ENCODE measurements at regions not wholly inside any gene's neighbourhood (a gene's known extent, or its start where the extent isn't known, plus 50 kb on each side); places are given as distances from the start of the nearest gene placed in this dataset.
A peak's percentile ranks its signal among the peaks of the same experiment; 100 is the strongest.

DNA sequence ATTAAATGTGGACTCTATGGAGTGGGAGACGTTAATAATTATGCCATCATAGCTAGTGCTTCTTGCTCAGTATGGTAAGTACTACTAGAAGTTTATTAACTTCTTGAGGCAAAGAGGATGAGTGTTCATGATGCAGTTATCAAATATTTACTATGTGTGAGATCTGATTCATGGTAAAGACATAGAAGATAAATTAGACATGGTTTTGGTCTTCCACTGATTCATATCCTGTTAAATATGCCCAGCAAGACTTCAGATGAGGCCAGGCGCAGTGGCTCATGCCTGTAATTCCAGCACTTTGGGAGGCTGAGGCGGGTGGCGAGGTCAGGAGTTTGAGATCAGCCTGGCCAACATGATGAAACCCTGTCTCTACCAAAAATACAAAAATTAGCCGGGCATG, 547.1 kb upstream of the ANKRD30A start:
- no peak overlapping the region for H3K27ac ChIP-seq (ENCODE audit: insufficient read depth, low read depth, low read length)
- H3K4me3 ChIP-seq (replicated peaks in 1 of 3; ENCODE audit: insufficient read depth in 1 of 3, low read depth in 1 of 3, low read length in 3 of 3), result no peak overlapping the region
- FAIRE-seq (no peak), DNase-seq (ENCODE audit: low read depth, low spot score) (no peak)
- no peaks in the 10 kb centered on the region for H3K9me3 ChIP-seq (replicated peaks; ENCODE audit: control insufficient read depth, insufficient read depth, low read length)
- H3K9ac ChIP-seq (replicated peaks; ENCODE audit: extremely low read depth, insufficient read depth, low read length), result no peak overlapping the region
- intact Hi-C loops (cut with micrococcal nuclease) (no loop called here), dilution Hi-C loops (cut with MboI; ENCODE audit: extremely low pct_ligation_motif_present, low sequenced_read_pairs) (no loop called here)
- no peaks in the 10 kb centered on the region for H4K20me1 ChIP-seq (replicated peaks; ENCODE audit: control insufficient read depth, extremely low read depth, insufficient read depth, low read length)
- H3K27me3 ChIP-seq (ENCODE audit: control insufficient read depth in 2 of 2, insufficient read depth in 2 of 2, low read length in 2 of 2), result peaks cover 2 to 12% of the 10 kb centered on the region in 2 experiments
- POLR2A ChIA-PET, result no interaction called here
- H3K79me2 ChIP-seq (ENCODE audit: control insufficient read depth, insufficient read depth, low read length), result no peaks in the 10 kb centered on the region
- no peak for TF ChIP-seq FOS (IDR thresholded peaks at IDR 0.05; ENCODE audit: borderline replicate concordance, insufficient read depth, low read length)
- TF ChIP-seq POLR2AphosphoS5 (IDR thresholded peaks at IDR 0.05; ENCODE audit: insufficient read depth, low read depth, low read length), result no peak
- peak; percentile 7 for TF ChIP-seq GATA2 (IDR thresholded peaks at IDR 0.05; ENCODE audit: insufficient read depth, insufficient read length, low read depth, low read length)
- TF ChIP-seq, protein P1, sequence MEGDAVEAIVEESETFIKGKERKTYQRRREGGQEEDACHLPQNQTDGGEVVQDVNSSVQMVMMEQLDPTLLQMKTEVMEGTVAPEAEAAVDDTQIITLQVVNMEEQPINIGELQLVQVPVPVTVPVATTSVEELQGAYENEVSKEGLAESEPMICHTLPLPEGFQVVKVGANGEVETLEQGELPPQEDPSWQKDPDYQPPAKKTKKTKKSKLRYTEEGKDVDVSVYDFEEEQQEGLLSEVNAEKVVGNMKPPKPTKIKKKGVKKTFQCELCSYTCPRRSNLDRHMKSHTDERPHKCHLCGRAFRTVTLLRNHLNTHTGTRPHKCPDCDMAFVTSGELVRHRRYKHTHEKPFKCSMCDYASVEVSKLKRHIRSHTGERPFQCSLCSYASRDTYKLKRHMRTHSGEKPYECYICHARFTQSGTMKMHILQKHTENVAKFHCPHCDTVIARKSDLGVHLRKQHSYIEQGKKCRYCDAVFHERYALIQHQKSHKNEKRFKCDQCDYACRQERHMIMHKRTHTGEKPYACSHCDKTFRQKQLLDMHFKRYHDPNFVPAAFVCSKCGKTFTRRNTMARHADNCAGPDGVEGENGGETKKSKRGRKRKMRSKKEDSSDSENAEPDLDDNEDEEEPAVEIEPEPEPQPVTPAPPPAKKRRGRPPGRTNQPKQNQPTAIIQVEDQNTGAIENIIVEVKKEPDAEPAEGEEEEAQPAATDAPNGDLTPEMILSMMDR (IDR thresholded peaks at IDR 0.05; ENCODE audit: extremely low read depth in 1 of 2, insufficient read depth in 1 of 2, low read depth in 1 of 2, low read length in 2 of 2), result no peak
- no peaks in the 10 kb centered on the region for H3K9me1 ChIP-seq (replicated peaks; ENCODE audit: control insufficient read depth, extremely low read depth, insufficient read depth, low read length)
- no peak overlapping the region for H2AFZ ChIP-seq (ENCODE audit: low read depth, low read length)
- CTCF ChIA-PET, result no interaction called here
- H3K36me3 ChIP-seq (ENCODE audit: control insufficient read depth in 2 of 2, extremely low read depth in 1 of 2, insufficient read depth in 2 of 2, low read length in 2 of 2), result no peaks in the 10 kb centered on the region
- H3K4me1 ChIP-seq (ENCODE audit: control insufficient read depth, extremely low read depth, insufficient read depth, low read length), result peaks cover 2% of the 10 kb centered on the region
- no TSS peak for BruUV-seq (replicated peaks)
- no peak overlapping the region for H3K4me2 ChIP-seq (ENCODE audit: insufficient read depth, low read length)

DNA sequence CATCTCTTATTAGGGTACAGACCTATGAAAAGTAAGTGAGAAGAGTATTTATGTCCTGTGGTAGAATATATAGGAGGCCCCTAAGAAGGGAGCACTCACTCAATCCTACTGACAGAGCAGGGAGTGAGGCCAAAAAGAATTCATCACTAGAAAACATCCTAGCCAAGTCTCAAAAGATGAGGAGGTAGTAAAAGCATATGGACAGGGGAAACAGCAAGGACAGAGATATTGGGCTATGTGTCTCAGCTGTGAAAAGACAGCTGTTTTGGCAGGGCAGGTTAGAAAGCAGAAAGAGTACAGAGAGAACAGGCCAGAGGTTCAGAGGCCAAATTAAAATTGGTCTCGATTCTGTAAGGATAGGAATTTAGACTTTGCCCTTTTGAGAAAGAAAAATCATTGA, 548.3 kb upstream of the ANKRD30A start:
- FAIRE-seq, result no peak
- Histone ChIP-seq H3K4me2 (ENCODE audit: insufficient read depth, low read length) (no peak overlapping the region), H3K9me1 (replicated peaks; ENCODE audit: control insufficient read depth, extremely low read depth, insufficient read depth, low read length) (no peaks in the 10 kb centered on the region), H3K27me3 (ENCODE audit: control insufficient read depth in 2 of 2, insufficient read depth in 2 of 2, low read length in 2 of 2) (peaks cover 2 to 12% of the 10 kb centered on the region in 2 experiments), H3K4me1 (ENCODE audit: control insufficient read depth, extremely low read depth, insufficient read depth, low read length) (peaks cover 10% of the 10 kb centered on the region), H3K36me3 (ENCODE audit: control insufficient read depth in 2 of 2, extremely low read depth in 1 of 2, insufficient read depth in 2 of 2, low read length in 2 of 2) (no peaks in the 10 kb centered on the region), H2AFZ (ENCODE audit: low read depth, low read length) (no peak overlapping the region), H3K9me3 (replicated peaks; ENCODE audit: control insufficient read depth, insufficient read depth, low read length) (no peaks in the 10 kb centered on the region), H3K9ac (replicated peaks; ENCODE audit: extremely low read depth, insufficient read depth, low read length) (no peak overlapping the region), H3K27ac (ENCODE audit: insufficient read depth, low read depth, low read length) (no peak overlapping the region), H3K79me2 (ENCODE audit: control insufficient read depth, insufficient read depth, low read length) (no peaks in the 10 kb centered on the region), H4K20me1 (replicated peaks; ENCODE audit: control insufficient read depth, extremely low read depth, insufficient read depth, low read length) (no peaks in the 10 kb centered on the region), H3K4me3 (replicated peaks in 1 of 3; ENCODE audit: insufficient read depth in 1 of 3, low read depth in 1 of 3, low read length in 3 of 3) (no peak overlapping the region)
- ChIA-PET POLR2A (no interaction called here), CTCF (no interaction called here)
- BruUV-seq (replicated peaks), result no TSS peak
- intact Hi-C loops (cut with micrococcal nuclease), result no loop called here
- no peak for DNase-seq (ENCODE audit: low read depth, low spot score)
- TF ChIP-seq JUN (IDR thresholded peaks at IDR 0.05; ENCODE audit: borderline replicate concordance, insufficient read depth, insufficient read length, low read depth) (no peak), EZH2 (IDR thresholded peaks at IDR 0.05; ENCODE audit: borderline replicate concordance, low read depth, low read length, severe bottlenecking) (no peak), POLR2A (IDR thresholded peaks at IDR 0.05; ENCODE audit: low read depth, low read length) (no peak), FOS (IDR thresholded peaks at IDR 0.05; ENCODE audit: borderline replicate concordance, insufficient read depth, low read length) (no peak), MYC (IDR thresholded peaks at IDR 0.05; ENCODE audit: low read depth, low read length) (no peak), GATA2 (IDR thresholded peaks at IDR 0.05; ENCODE audit: insufficient read depth, insufficient read length, low read depth, low read length) (no peak), POLR2AphosphoS5 (IDR thresholded peaks at IDR 0.05; ENCODE audit: insufficient read depth, low read depth, low read length) (no peak)
- TF ChIP-seq, protein P1 (IDR thresholded peaks at IDR 0.05; ENCODE audit: extremely low read depth in 1 of 2, insufficient read depth in 1 of 2, low read depth in 1 of 2, low read length in 2 of 2), result no peak
- TF ChIP-seq, protein P2, sequence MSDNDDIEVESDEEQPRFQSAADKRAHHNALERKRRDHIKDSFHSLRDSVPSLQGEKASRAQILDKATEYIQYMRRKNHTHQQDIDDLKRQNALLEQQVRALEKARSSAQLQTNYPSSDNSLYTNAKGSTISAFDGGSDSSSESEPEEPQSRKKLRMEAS (IDR thresholded peaks at IDR 0.05; ENCODE audit: insufficient read depth, insufficient read length), result no peak
- dilution Hi-C loops (cut with MboI; ENCODE audit: extremely low pct_ligation_motif_present, low sequenced_read_pairs), result no loop called here

Measured in endothelial cell of umbilical vein (primary cell).